ENCODE measurements at regions not wholly inside any gene's neighbourhood (a gene's known extent, or its start where the extent isn't known, plus 50 kb on each side); places are given as distances from the start of the nearest gene placed in this dataset.
"Not testable (repeated sequence)": the region's sequence is repeated elsewhere in the genome, so short reads cannot be mapped to it uniquely, and the experiment has no call there.

- no peak for DNase-seq (ENCODE audit: low spot score)
Measured at GRCh38 chr3:82165266-82165665, 403.8 kb upstream of the GBE1 start.

DNA sequence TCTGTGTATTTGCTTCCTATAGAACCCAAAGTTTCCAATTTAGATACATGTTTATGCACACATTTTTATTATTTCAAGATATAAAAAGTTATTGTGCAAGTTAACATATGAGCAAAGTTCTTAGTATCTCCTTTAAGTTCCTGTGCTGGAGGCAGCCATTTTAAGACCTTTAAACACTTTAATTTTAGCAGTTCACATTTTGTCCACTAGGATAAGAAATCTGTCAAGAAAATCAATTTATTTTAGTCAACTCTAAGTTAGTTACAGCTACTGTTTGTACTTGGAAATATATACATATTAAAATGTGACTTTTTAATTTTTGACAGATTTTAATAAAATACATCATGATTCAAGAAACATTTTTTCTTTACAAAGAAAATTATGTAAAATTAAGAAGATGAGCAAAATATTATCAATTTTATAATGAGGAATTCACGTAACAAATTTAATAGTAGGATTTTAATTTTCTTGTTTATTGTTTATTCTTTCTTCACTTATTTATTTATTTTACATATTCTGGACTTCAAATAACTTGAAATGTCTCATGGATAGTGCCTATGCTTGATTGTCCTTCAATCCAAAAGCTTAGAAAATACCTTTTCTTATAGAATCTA is 402.6 kb upstream of the GBE1 start:
- no peak for DNase-seq (ENCODE audit: low spot score)

DNA sequence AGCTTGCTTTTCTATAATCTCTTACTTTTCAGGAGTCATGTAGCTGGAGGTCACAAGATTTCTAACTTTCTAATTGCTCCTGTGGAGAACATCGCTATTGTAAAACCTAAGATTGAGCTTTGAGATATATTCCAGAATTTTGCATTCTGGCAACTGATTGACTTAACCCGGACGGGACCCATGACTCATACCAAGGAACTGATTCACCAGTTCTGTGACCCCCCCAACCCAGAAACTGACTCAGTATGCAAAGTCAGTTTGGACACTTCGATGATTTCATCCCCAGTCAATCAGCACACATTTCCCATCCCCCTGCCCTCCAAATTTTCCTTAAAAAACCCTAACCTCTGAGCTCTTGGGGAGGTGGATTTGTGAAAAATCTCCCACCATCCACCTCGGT is 396.5 kb upstream of the GBE1 start:
- no peak for DNase-seq (ENCODE audit: low spot score)

GRCh38 chr3:82153892-82154291 is 392.4 kb upstream of the GBE1 start:
- DNase-seq (ENCODE audit: low spot score), result not testable (repeated sequence)

DNA sequence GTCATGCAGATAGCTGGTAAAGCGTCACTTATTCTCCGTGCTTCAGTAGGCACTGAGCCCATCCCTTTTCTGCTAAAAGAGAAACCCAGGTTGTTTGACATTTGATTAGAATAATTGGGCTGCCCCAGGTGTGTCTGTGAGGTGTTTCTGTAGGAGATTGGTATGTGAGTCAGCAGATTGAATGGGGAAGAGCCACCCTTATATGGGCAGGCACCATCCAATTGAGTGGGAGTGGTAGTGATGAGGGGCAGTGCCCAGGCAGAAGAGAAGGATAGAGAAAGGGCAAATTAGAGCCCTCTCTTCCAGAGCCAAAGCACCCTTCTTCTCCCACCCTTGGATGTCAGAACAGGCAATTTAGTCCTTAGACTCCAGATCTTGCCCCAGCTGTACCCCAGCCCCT is 384.3 kb upstream of the GBE1 start:
- no peak for DNase-seq (ENCODE audit: low spot score)

- DNase-seq (ENCODE audit: low spot score), result no peak
Measured at GRCh38 chr3:82144811-82145210, 383.4 kb upstream of the GBE1 start.

- DNase-seq (ENCODE audit: low spot score), result no peak
Measured at GRCh38 chr3:82143661-82144412, 382.4 kb upstream of the GBE1 start.

DNA sequence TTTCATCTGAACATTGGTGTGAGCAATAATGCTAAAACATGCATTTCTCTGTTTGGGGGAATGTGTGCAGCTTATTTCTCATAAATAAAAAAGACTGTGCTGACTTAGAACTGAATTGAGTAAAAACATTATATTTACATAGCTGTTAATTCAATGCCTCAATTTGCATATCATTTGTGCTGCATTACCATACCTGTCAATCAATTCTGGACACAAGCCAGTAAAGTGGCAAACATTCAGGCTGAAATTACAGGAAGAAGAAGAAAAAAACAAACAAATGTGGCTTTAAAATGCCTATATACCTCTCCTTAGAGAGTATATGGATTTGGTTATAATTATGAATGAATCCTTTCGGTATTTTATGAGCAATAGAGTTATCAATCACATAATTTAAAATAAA is 380.1 kb upstream of the GBE1 start:
- no peak for DNase-seq (ENCODE audit: low spot score)

DNA sequence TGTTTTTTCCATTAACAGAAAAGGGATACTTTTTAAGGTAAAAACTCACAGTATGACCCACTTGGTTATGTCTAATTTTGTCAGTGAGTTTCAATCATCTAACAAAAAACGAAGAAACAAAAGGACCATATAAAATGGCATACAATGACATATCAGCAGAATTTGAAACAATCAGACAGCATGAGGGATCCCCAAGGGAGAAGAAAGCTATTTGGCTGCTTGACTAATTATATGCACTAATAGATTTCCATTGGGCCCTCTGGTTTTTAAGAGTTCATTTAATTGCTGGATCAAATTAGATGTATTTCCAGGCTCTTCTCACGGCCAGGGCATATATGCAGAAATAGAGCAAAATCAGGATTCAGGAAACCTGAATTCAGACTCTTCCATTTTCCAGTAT is 376.4 kb upstream of the GBE1 start:
- no peak for DNase-seq (ENCODE audit: low spot score)

GRCh38 chr3:82137050-82137449 is 375.6 kb upstream of the GBE1 start:
- no peak for DNase-seq (ENCODE audit: low spot score)

GRCh38 chr3:82133070-82133606 is 371.7 kb upstream of the GBE1 start:
- DNase-seq (ENCODE audit: low spot score), result peak; percentile 23

GRCh38 chr3:82132210-82133069 is 371.0 kb upstream of the GBE1 start:
- DNase-seq (ENCODE audit: low spot score), result no peak

DNA sequence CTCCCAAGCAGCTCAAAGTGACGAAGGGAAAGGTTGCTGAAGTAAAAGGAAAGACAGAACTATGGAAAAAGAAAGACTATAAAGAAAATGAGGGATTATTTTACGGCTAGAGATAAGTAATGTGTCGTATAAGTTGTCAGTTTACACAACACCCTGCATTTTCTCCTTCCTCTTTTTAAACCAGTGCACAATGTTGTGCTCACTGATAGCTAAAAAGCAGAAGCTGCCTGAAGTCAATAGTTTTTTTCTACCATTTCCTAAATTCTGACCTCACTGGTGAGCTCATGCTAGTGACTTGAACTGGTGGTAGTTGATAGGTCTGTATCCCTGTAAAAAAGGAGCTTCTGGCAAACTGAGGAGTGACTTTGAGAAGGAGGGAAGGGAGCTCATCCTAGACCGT is 368.6 kb upstream of the GBE1 start:
- DNase-seq (ENCODE audit: low spot score), result no peak

DNA sequence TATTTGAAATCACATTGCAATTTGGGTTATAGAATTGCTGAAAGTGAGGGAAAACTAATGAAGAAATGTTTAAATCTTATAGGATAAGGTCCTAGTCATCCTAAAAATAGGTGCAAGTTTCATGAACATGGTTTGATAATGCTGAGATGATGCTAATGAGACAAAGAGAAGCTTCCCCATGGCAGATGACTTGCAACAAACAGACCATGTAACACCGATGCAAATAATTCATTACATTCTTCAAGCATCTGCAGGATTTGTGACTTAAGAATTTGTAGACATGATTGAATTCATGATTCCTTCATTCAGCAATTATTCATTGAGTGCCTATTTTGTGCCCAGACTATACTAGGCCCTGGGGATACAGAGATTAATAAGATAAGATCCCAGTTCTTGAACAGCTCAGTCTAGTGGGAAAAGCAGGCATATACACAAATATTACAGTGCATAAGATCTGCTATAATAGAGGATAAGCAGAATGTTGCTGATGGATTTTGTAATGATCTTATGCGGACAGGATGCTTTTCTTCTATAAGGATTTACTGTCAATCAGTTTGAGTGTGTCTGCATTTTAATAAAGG is 367.9 kb upstream of the GBE1 start:
- DNase-seq (ENCODE audit: low spot score), result no peak

DNA sequence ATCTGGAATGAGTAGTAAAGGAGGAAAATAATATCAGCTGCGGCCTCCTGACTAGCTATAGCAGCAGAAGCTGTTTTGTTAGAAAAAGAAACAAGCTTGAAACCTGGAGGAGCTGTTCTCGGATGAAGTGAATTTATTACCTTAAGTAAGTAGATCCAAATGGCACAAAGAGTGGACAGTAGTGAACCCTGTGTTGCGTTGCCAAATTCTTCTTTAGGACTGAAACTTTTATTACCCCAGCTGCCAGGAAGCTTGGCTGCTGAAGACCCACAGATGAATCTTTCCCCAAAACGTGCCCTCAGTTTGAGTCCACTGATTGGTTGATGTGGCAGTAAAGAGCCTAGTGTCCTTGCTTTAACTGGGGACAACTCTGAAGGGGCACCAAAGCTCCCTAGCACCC is 366.8 kb upstream of the GBE1 start:
- DNase-seq (ENCODE audit: low spot score), result no peak

GRCh38 chr3:82122554-82123345 is 361.3 kb upstream of the GBE1 start:
- no peak for DNase-seq (ENCODE audit: low spot score)

DNA sequence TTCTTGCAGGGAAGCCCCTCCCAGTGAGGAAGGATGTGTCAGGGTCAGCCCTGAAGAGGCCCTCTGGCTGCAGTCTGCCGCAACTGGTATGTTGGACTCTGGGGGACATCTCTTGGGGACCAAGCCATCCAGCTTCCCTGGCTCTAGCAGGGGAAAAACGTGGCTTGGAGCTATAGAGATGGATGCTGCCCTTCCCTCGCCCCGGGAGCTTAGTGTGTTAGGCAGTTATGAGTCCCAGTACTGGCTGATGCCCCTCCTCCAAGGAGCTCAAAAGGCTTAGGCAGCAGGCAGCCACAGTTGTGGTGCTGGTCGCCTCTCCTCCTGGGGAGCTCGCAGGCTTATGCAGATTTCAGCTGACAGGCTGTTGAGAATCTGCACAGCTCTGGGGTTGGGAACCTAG is 353.1 kb upstream of the GBE1 start:
- DNase-seq (ENCODE audit: low spot score), result no peak

DNA sequence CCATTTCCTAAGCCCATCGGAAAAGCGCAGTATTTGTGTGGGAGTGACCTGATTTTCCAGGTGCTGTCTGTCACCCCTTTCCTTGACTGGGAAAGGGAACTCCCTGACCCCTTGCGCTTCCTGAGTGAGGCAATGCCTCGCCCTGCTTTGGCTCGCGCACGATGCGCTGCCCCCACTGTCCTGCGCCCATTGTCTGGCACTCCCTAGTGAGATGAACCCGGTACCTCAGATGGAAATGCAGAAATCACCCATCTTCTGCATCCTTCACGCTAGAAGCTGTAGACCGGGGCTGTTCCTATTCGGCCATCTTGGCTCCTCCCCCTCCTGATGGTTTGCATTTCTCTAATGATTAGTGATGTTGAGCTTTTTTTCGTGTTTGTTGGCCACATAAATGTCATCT is 349.3 kb upstream of the GBE1 start:
- DNase-seq (ENCODE audit: low spot score), result not testable (repeated sequence)

- DNase-seq (ENCODE audit: low spot score), result no peak
Measured at GRCh38 chr3:82103241-82103640, 341.8 kb upstream of the GBE1 start.

- DNase-seq (ENCODE audit: low spot score), result no peak
Measured at GRCh38 chr3:82100378-82100777, 338.9 kb upstream of the GBE1 start.

DNA sequence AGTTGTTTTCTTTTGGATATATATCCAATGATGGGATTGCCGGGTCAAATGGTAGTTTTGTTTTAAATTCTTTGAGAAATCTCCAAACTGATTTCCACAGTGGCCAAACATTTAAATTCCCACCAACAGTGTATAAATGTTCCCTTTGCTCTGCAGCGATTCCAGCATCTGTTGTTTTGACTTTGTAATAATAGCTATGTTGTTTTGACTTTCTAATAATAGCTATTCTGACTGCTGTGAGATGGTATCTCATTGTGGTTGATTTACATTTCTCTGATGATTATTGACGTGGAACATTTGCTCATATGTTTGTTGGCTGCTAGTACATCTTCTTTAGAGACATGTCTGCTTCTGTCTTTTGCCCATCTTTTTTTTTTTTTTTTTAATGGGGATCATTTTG is 332.2 kb upstream of the GBE1 start:
- no peak for DNase-seq (ENCODE audit: low spot score)

DNA sequence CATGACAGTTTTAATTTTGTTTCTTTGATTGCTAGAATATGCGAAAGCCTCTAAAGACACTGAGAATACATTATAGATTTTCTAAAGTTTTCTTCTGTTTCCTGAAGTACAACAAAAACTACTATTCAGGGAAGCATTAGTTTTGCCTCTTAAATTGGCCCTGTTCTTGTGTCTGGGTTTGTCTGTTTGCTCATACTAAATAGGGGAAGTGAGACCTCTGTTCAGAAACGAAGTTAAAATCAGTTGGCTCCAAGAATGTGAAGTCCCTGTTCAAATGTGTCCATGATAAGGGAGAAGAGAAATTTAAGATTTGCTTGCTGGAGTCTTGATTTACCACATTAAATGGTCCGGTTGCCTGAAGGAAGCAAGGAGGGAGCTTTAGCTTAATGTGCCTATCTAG is 327.3 kb upstream of the GBE1 start:
- no peak for DNase-seq (ENCODE audit: low spot score)

Data from hematopoietic multipotent progenitor cell treated with erythropoietin and hydrocortisone succinate and interleukin-3 and kit ligand, for 15 days (in vitro differentiated cells).